Activated naive CD8-positive, alpha-beta T cell (primary cell): ENCODE measurements at regions not wholly inside any gene's neighbourhood (a gene's known extent, or its start where the extent isn't known, plus 50 kb on each side); places are given as distances from the start of the nearest gene placed in this dataset.

Experiments used
- H3K27ac Mint-ChIP-seq: one replicate; pipeline ENCODE4 v1.8.0; 2021; ENCODE audit warnings: mixed read lengths
- H3K27me3 Mint-ChIP-seq: one replicate; pipeline ENCODE4 v1.8.0; 2021; ENCODE audit warnings: mixed read lengths
- H3K36me3 Mint-ChIP-seq: one replicate; pipeline ENCODE4 v1.8.0; 2021; ENCODE audit warnings: mixed read lengths
- H3K4me1 Mint-ChIP-seq: one replicate; pipeline ENCODE4 v1.8.0; 2021; ENCODE audit warnings: low read depth, mixed read lengths
- H3K4me3 Mint-ChIP-seq: one replicate; pipeline ENCODE4 v1.8.0; 2021; ENCODE audit warnings: mild to moderate bottlenecking, mixed read lengths
- H3K9me3 Mint-ChIP-seq: one replicate; pipeline ENCODE4 v1.8.0; 2021; ENCODE audit warnings: low read depth, mixed read lengths

GRCh38 chr13:40129467-40129866 is 474.0 kb downstream of the COG6 start:
- H3K4me1 Mint-ChIP-seq: peaks cover 41% of the 10 kb centered on the region
- no peaks in the 10 kb centered on the region for H3K9me3 Mint-ChIP-seq
- no peak overlapping the region for H3K4me3 Mint-ChIP-seq
- peak overlapping the region; percentile 28 for H3K27ac Mint-ChIP-seq
- no peaks in the 10 kb centered on the region for H3K27me3 Mint-ChIP-seq
- H3K36me3 Mint-ChIP-seq: no peaks in the 10 kb centered on the region

DNA sequence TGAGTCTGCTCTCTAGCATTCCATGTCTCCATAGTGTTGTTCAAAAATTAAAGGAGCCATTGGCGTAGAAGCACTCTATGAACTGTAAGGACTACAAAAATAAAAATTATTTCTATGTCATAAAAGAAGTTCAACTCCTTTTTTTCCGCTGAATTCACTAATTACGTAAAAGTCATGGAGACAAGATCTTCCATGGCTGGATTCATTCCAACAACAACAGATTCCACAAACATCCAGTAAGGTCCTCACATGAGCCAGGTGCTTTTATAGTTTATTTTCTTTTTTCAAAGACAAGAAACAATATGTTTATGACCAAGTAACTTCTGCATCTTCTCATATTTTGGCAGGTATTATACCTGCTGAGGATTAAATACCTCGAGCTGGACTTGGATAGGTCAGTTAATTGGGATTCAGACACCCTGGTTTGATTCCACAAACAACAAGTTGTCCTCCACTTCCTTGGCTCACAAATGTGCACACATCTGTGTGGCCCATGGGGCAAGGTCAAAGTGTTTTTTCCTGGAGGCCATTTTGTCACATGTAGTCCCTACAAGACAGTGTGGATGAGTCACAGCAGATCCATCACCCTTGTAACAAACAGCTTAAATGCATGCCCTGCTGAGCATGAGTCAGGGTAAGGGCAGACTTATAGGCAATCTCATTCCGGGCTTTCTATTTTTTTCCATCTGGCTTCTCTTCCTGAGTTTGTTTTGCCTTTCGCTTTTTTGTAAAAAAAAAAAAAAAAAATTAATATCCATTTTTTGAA is 475.6 kb downstream of the COG6 start:
- no peaks in the 10 kb centered on the region for H3K27me3 Mint-ChIP-seq
- H3K4me1 Mint-ChIP-seq: peaks cover 32% of the 10 kb centered on the region
- no peak overlapping the region for H3K4me3 Mint-ChIP-seq
- no peaks in the 10 kb centered on the region for H3K9me3 Mint-ChIP-seq
- no peak overlapping the region for H3K27ac Mint-ChIP-seq
- H3K36me3 Mint-ChIP-seq: no peaks in the 10 kb centered on the region

- peaks cover 21% of the 10 kb centered on the region for H3K4me1 Mint-ChIP-seq
- no peaks in the 10 kb centered on the region for H3K9me3 Mint-ChIP-seq
- no peak overlapping the region for H3K27ac Mint-ChIP-seq
- no peaks in the 10 kb centered on the region for H3K36me3 Mint-ChIP-seq
- no peaks in the 10 kb centered on the region for H3K27me3 Mint-ChIP-seq
- H3K4me3 Mint-ChIP-seq: no peak overlapping the region
These were observed 476.8 kb downstream of the COG6 start for GRCh38 chr13:40132249-40132648.

DNA sequence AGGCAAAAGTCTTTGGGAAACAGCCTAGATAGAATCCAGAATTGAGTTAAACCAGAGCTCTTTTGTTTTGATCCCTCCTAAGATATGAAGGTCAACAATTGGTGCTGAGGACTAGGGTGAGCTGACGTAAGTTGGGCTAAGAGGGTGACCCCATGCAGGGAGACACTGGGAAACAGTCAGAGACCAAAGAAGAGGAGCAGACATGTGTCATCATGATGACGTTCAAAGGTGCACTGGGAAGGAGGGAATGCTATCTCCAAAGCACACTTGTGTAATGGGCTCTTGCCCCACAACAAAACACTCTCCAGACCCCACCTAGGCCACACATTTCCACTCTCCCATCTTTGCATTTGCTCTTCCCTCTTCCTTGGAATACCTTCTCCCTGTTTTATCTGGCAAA is 481.4 kb downstream of the COG6 start:
- Mint-ChIP-seq H3K4me3 (no peak overlapping the region), H3K9me3 (no peaks in the 10 kb centered on the region), H3K4me1 (peaks cover 3% of the 10 kb centered on the region), H3K27me3 (no peaks in the 10 kb centered on the region), H3K36me3 (no peaks in the 10 kb centered on the region), H3K27ac (peak overlapping the region; percentile 54)

GRCh38 chr13:40137400-40137799 is 481.9 kb downstream of the COG6 start:
- Mint-ChIP-seq H3K27me3 (no peaks in the 10 kb centered on the region), H3K27ac (peak overlapping the region; percentile 54), H3K4me3 (no peak overlapping the region), H3K4me1 (no peaks in the 10 kb centered on the region), H3K9me3 (no peaks in the 10 kb centered on the region), H3K36me3 (no peaks in the 10 kb centered on the region)

GRCh38 chr13:40139896-40140520 is 484.5 kb downstream of the COG6 start:
- no peaks in the 10 kb centered on the region for H3K36me3 Mint-ChIP-seq
- H3K4me3 Mint-ChIP-seq: no peak overlapping the region
- no peaks in the 10 kb centered on the region for H3K9me3 Mint-ChIP-seq
- no peak overlapping the region for H3K27ac Mint-ChIP-seq
- H3K27me3 Mint-ChIP-seq: no peaks in the 10 kb centered on the region
- peaks cover 16% of the 10 kb centered on the region for H3K4me1 Mint-ChIP-seq

- Mint-ChIP-seq H3K27ac (no peak overlapping the region), H3K9me3 (no peaks in the 10 kb centered on the region), H3K36me3 (no peaks in the 10 kb centered on the region), H3K4me3 (no peak overlapping the region), H3K4me1 (peaks cover 31% of the 10 kb centered on the region), H3K27me3 (no peaks in the 10 kb centered on the region)
These were observed 486.5 kb downstream of the COG6 start for GRCh38 chr13:40141859-40142555.

DNA sequence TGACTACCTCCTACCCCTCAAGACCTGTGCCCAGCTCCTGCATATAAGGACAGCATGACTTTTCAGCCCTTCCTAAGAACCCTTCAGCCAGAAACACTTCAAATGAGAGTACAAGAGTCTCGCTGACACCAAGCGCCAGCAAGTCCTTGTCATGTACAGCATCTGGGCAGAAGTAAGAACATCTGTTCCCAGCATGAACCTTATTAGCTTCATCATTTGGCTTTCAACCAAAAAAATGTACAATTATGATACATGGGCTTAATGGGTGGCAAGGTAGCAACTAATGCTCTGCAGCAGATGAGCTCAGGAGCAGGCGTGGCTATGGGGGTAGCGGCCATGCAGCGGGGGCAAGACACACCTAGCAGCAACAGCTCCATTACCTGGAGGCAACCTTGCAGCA is 487.6 kb downstream of the COG6 start:
- peaks cover 41% of the 10 kb centered on the region for H3K4me1 Mint-ChIP-seq
- H3K9me3 Mint-ChIP-seq: no peaks in the 10 kb centered on the region
- H3K27me3 Mint-ChIP-seq: no peaks in the 10 kb centered on the region
- H3K4me3 Mint-ChIP-seq: no peak overlapping the region
- H3K36me3 Mint-ChIP-seq: no peaks in the 10 kb centered on the region
- no peak overlapping the region for H3K27ac Mint-ChIP-seq

DNA sequence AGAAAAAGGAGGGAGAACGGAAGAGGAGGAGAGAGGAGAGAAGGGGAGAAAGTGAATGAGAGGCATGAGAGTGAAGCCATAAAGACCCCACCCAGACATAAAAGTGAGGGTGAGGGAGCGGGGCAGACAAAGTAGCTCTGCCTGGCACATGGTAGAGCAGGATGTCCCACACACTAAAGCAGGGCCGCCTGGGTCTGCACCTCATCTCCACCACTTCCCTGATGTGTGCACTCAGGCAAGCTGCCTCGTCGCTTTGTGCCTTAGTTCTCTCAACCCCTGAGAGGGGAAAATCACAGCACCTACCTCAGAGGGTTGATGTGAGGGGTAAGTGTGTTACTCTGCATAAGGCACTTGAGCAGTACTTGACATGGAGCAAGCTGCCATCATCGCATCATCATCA is 488.1 kb downstream of the COG6 start:
- no peaks in the 10 kb centered on the region for H3K9me3 Mint-ChIP-seq
- H3K27ac Mint-ChIP-seq: no peak overlapping the region
- no peak overlapping the region for H3K4me3 Mint-ChIP-seq
- H3K27me3 Mint-ChIP-seq: no peaks in the 10 kb centered on the region
- H3K4me1 Mint-ChIP-seq: peaks cover 46% of the 10 kb centered on the region
- no peaks in the 10 kb centered on the region for H3K36me3 Mint-ChIP-seq

- no peaks in the 10 kb centered on the region for H3K27me3 Mint-ChIP-seq
- H3K4me3 Mint-ChIP-seq: no peak overlapping the region
- H3K27ac Mint-ChIP-seq: no peak overlapping the region
- no peaks in the 10 kb centered on the region for H3K9me3 Mint-ChIP-seq
- no peaks in the 10 kb centered on the region for H3K36me3 Mint-ChIP-seq
- peaks cover 60% of the 10 kb centered on the region for H3K4me1 Mint-ChIP-seq
These were observed 489.7 kb downstream of the COG6 start for GRCh38 chr13:40145139-40145538.

- Mint-ChIP-seq H3K4me1 (peaks cover 64% of the 10 kb centered on the region), H3K27ac (no peak overlapping the region), H3K27me3 (no peaks in the 10 kb centered on the region), H3K4me3 (no peak overlapping the region), H3K9me3 (no peaks in the 10 kb centered on the region), H3K36me3 (no peaks in the 10 kb centered on the region)
These were observed 490.6 kb downstream of the COG6 start for GRCh38 chr13:40146063-40146462.

GRCh38 chr13:40146611-40147117 is 491.2 kb downstream of the COG6 start:
- Mint-ChIP-seq H3K27me3 (no peaks in the 10 kb centered on the region), H3K4me3 (peak overlapping the region; percentile 20), H3K9me3 (no peaks in the 10 kb centered on the region), H3K36me3 (no peaks in the 10 kb centered on the region), H3K27ac (peak overlapping the region; percentile 61), H3K4me1 (peaks cover 66% of the 10 kb centered on the region)

DNA sequence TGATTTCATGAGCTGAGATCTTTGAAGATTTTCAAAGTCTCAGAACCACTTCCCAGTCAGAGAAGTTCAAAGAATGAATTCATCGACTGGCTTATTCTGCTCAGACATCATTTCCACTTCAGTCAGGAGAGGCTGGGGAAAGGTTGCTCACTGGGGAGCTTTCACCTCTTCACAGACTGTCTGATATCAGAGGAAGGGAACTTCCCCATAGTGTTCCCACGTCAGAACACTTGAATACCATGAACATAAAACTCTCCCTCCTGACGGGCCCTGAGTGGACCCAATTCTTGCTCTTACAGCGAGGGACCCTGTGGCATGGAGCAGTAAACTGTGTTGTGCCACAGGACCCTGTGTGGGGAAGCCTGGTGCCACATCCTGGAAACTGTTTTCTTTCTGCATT is 492.6 kb downstream of the COG6 start:
- H3K9me3 Mint-ChIP-seq: no peaks in the 10 kb centered on the region
- H3K4me1 Mint-ChIP-seq: peaks cover 69% of the 10 kb centered on the region
- no peaks in the 10 kb centered on the region for H3K27me3 Mint-ChIP-seq
- no peaks in the 10 kb centered on the region for H3K36me3 Mint-ChIP-seq
- peak overlapping the region; percentile 93 for H3K27ac Mint-ChIP-seq
- peak overlapping the region; percentile 48 for H3K4me3 Mint-ChIP-seq

DNA sequence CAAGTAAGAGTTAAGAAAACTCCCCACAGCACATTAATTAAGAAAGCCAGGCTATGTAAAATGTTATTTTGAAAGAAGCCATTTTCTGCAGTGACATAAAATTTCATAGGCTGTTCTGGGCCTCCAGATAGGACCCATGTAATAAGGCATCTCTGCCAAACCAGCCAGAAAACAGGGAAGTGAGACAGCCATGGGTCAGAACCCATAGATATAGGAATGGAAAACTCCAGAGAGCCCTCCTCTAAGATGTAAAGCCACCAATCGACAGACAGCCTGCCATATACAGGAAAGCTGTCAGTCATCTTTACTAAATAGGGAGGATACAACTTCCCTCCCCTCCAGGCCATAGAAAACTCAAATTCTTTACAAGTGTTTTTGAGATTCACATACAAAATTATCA is 493.3 kb downstream of the COG6 start:
- H3K4me3 Mint-ChIP-seq: peak overlapping the region; percentile 6
- peak overlapping the region; percentile 93 for H3K27ac Mint-ChIP-seq
- H3K36me3 Mint-ChIP-seq: no peaks in the 10 kb centered on the region
- peaks cover 70% of the 10 kb centered on the region for H3K4me1 Mint-ChIP-seq
- no peaks in the 10 kb centered on the region for H3K9me3 Mint-ChIP-seq
- no peaks in the 10 kb centered on the region for H3K27me3 Mint-ChIP-seq

DNA sequence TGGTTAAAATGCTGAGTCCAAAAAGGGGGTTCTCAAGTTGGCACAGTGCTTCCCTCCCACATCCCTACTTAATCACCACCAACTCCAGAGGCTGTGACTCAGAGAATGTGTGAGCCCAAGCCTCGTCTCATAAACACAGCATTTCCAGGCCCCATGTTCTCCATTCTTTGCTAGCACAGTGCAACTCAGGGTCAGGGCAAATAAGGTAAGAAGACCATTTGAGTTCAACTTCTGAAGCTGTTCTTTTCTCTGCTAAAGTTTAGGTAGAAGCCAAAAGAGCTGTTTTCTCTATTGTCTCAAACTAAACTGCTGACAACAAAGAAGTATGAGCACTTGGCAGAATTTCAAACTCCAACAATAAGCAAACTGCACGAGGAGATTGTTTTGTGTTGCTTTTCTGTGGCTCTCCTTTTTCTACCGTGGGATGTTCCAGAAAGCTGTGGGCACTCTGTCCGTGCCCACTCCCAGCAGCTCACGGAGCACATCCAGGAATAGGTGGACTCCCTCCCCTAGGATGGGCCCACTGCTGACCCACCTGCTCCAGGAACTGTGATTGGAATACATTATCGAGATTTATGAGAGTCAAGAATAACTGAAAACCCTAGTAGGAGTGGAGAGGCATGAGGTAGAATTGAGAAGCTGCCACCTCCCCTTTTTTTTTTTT is 494.3 kb downstream of the COG6 start:
- Mint-ChIP-seq H3K9me3 (no peaks in the 10 kb centered on the region), H3K36me3 (no peaks in the 10 kb centered on the region), H3K27me3 (no peaks in the 10 kb centered on the region), H3K4me1 (peaks cover 68% of the 10 kb centered on the region), H3K27ac (peak overlapping the region; percentile 37), H3K4me3 (no peak overlapping the region)
